Endothelial cell of umbilical vein (primary cell): ENCODE measurements at regions not wholly inside any gene's neighbourhood (a gene's known extent, or its start where the extent isn't known, plus 50 kb on each side); places are given as distances from the start of the nearest gene placed in this dataset.

Experiments used
- BruUV-seq: library from RNA; stranded (reverse); fragments of 400-500 nt; replicated peaks from 2 replicates; lab custom pipeline; 2021; lab: Mats Ljungman, UMichigan
- CTCF ChIA-PET: fragments of 300-600, 350-600 bp; sonication (Branson Sonifier 250); formaldehyde crosslinking; loops from one replicate; lab custom pipeline; 2021; ENCODE audit warnings: antibody characterized with exemption, inconsistent platforms; lab: Charles Lee
- POLR2A ChIA-PET: fragments of 300-600, 350-600 bp; sonication (Branson Sonifier 250); formaldehyde crosslinking; loops from one replicate; lab custom pipeline; 2021; ENCODE audit warnings: antibody characterized with exemption, inconsistent platforms; lab: Charles Lee
- DNase-seq: peaks from one replicate; pipeline ENCODE4 v3.0.0-alpha.2; 2011; ENCODE audit warnings: low read depth, low spot score
- FAIRE-seq: peaks from 2 replicates; lab custom pipeline; 2011; peaks lifted over from hg19 to GRCh38; lab: Jason Lieb, UNC
- H2AFZ ChIP-seq: 2 replicates; pipeline ENCODE4 v1.6.0; 2012; ENCODE audit warnings: low read depth, low read length, control low read depth, inconsistent platforms
- H3K27ac ChIP-seq: 2 replicates; pipeline ENCODE4 v1.5.1; 2011; ENCODE audit warnings: low read depth, mild to moderate bottlenecking, control low read depth, low read length, moderate library complexity; ENCODE audit not compliant: insufficient read depth
- H3K27me3 ChIP-seq, 2 experiments: 2 replicates each; pipeline versions ENCODE4 v1.6.0 to v1.6.1; 2011; ENCODE audit warnings: low read length in 2 of 2, mixed read lengths in 1 of 2; ENCODE audit not compliant: control insufficient read depth in 2 of 2, insufficient read depth in 2 of 2
- H3K36me3 ChIP-seq, 2 experiments: 2 replicates in 1 of 2; 3 replicates in 1 of 2; pipeline ENCODE4 v1.5.1; 2011; ENCODE audit warnings: low read length in 2 of 2, mild to moderate bottlenecking in 1 of 2, moderate library complexity in 1 of 2; ENCODE audit not compliant: control insufficient read depth in 2 of 2, insufficient read depth in 2 of 2; ENCODE audit errors: extremely low read depth in 1 of 2
- H3K4me1 ChIP-seq: 3 replicates; pipeline ENCODE4 v1.5.1; 2011; ENCODE audit warnings: mild to moderate bottlenecking, low read length; ENCODE audit not compliant: control insufficient read depth, insufficient read depth; ENCODE audit errors: extremely low read depth
- H3K4me2 ChIP-seq: 2 replicates; pipeline ENCODE4 v1.6.1; 2011; ENCODE audit warnings: low read length, control low read depth, mixed read lengths; ENCODE audit not compliant: insufficient read depth
- H3K4me3 ChIP-seq, 3 experiments: fragments of 200-600 bp in 1 of 3; sonication (generic), shearing (Covaris generic) in 1 of 3; replicated peaks in 1 of 3; 2 replicates each; pipeline ENCODE4 v1.5.1; 2011 to 2016; ENCODE audit warnings: control low read depth in 3 of 3, low read length in 3 of 3, mild to moderate bottlenecking in 2 of 3, inconsistent platforms in 1 of 3, low read depth in 1 of 3, moderate library complexity in 1 of 3; ENCODE audit not compliant: insufficient read depth in 1 of 3
- H3K79me2 ChIP-seq: 2 replicates; pipeline ENCODE4 v1.6.0; 2012; ENCODE audit warnings: low read length, inconsistent platforms; ENCODE audit not compliant: control insufficient read depth, insufficient read depth
- H3K9ac ChIP-seq: replicated peaks from 2 replicates; pipeline ENCODE3; 2011; ENCODE audit warnings: low read length, control low read depth; ENCODE audit not compliant: insufficient read depth; ENCODE audit errors: extremely low read depth
- H3K9me1 ChIP-seq: replicated peaks from 3 replicates; pipeline ENCODE4 v1.6.0; 2011; ENCODE audit warnings: mild to moderate bottlenecking, low read length; ENCODE audit not compliant: control insufficient read depth, insufficient read depth; ENCODE audit errors: extremely low read depth
- H3K9me3 ChIP-seq: replicated peaks from 2 replicates; pipeline ENCODE4 v1.5.1; 2012; ENCODE audit warnings: low read length, inconsistent platforms; ENCODE audit not compliant: control insufficient read depth, insufficient read depth
- H4K20me1 ChIP-seq: replicated peaks from 2 replicates; pipeline ENCODE3; 2011; ENCODE audit warnings: mild to moderate bottlenecking, low read length; ENCODE audit not compliant: control insufficient read depth, insufficient read depth; ENCODE audit errors: extremely low read depth
- CTCF ChIP-seq, 2 donors: IDR thresholded peaks; 1 replicate in 1 of 2; 2 replicates in 1 of 2; pipeline ENCODE4 v1.5.1; 2011; ENCODE audit warnings: low read length in 2 of 2, mild to moderate bottlenecking in 2 of 2, moderate library complexity in 2 of 2, control low read depth in 1 of 2, inconsistent platforms in 1 of 2, low read depth in 1 of 2; ENCODE audit not compliant: insufficient read depth in 1 of 2; ENCODE audit errors: extremely low read depth in 1 of 2
- EZH2 ChIP-seq: IDR thresholded peaks from 2 replicates; pipeline ENCODE4 v1.6.1; 2012; ENCODE audit warnings: borderline replicate concordance, low read depth, mild to moderate bottlenecking, moderate library complexity, low read length, inconsistent platforms; ENCODE audit not compliant: severe bottlenecking
- FOS ChIP-seq: IDR thresholded peaks from 2 replicates; pipeline ENCODE4 v1.6.1; 2011; ENCODE audit warnings: mild to moderate bottlenecking, low read length, moderate library complexity, borderline replicate concordance; ENCODE audit not compliant: insufficient read depth
- GATA2 ChIP-seq: IDR thresholded peaks from 2 replicates; pipeline ENCODE4 v1.7.0; 2011; ENCODE audit warnings: low read depth, mild to moderate bottlenecking, moderate library complexity, mixed read lengths, low read length; ENCODE audit not compliant: insufficient read length, insufficient read depth
- JUN ChIP-seq: IDR thresholded peaks from 2 replicates; pipeline ENCODE4 v1.6.1; 2011; ENCODE audit warnings: borderline replicate concordance, low read depth; ENCODE audit not compliant: insufficient read length, insufficient read depth
- MAX ChIP-seq: IDR thresholded peaks from 2 replicates; pipeline ENCODE4 v1.6.1; 2011; ENCODE audit not compliant: insufficient read depth, insufficient read length
- MYC ChIP-seq: IDR thresholded peaks from one replicate; pipeline ENCODE4 v1.6.1; 2011; ENCODE audit warnings: mild to moderate bottlenecking, low read depth, low read length
- POLR2A ChIP-seq: IDR thresholded peaks from 2 replicates; pipeline ENCODE4 v1.6.1; 2012; ENCODE audit warnings: low read depth, mild to moderate bottlenecking, control low read depth, low read length
- POLR2AphosphoS5 ChIP-seq: IDR thresholded peaks from 2 replicates; pipeline ENCODE4 v1.6.1; 2012; ENCODE audit warnings: low read depth, mild to moderate bottlenecking, control low read depth, low read length, moderate library complexity; ENCODE audit not compliant: insufficient read depth
- dilution Hi-C: fragments of 300-500 bp; cut with MboI; formaldehyde crosslinking; loops from one replicate; pipeline ENCODE4 v1.15.0; 2019; ENCODE audit warnings: low sequenced_read_pairs; ENCODE audit not compliant: extremely low pct_ligation_motif_present
- intact Hi-C: fragments of 100-400 bp; cut with micrococcal nuclease; formaldehyde crosslinking; loops from one replicate; pipeline ENCODE4 v1.10.0; 2022

- Histone ChIP-seq H3K9me1 (no peaks in the 10 kb centered on the region), H3K9me3 (no peaks in the 10 kb centered on the region), H3K4me1 (peaks cover 61% of the 10 kb centered on the region), H4K20me1 (no peaks in the 10 kb centered on the region), H3K4me2 (no peak overlapping the region), H3K79me2 (peaks cover 51% of the 10 kb centered on the region), H2AFZ (no peak overlapping the region), H3K36me3 (no peaks in the 10 kb centered on the region), H3K27ac (peak overlapping the region; percentile 94), H3K27me3 (no peaks in the 10 kb centered on the region), H3K9ac (no peak overlapping the region), H3K4me3 (no peak overlapping the region)
- BruUV-seq: no TSS peak
- CTCF ChIA-PET: interaction anchor here (1.5 kb wide), 1 partner anchor 126 kb away, joined by 4 read pairs; no protein-coding TSS in a partner anchor
- dilution Hi-C loops (no loop called here), intact Hi-C loops (no loop called here)
- POLR2A ChIA-PET: interaction anchor here (0.7 kb wide), 1 partner anchor 34 kb away, joined by 9 read pairs; no protein-coding TSS in a partner anchor
- DNase-seq (no peak), FAIRE-seq (no peak)
- no peak for TF ChIP-seq MYC
- no peak for TF ChIP-seq MAX
- no peak for TF ChIP-seq FOS
- no peak for TF ChIP-seq GATA2
- TF ChIP-seq EZH2: no peak
- TF ChIP-seq JUN: no peak
- TF ChIP-seq POLR2AphosphoS5: no peak
- no peak for TF ChIP-seq CTCF (IDR thresholded peaks at IDR 0.05; ENCODE audit: extremely low read depth in 1 of 2, insufficient read depth in 1 of 2, low read depth in 1 of 2, low read length in 2 of 2)
- TF ChIP-seq POLR2A: no peak
These were observed 53.0 kb downstream of the NCOR2 start for GRCh38 chr12:124514145-124514995.
